GM18502 (cell line): ENCODE measurements at regions not wholly inside any gene's neighbourhood (a gene's known extent, or its start where the extent isn't known, plus 50 kb on each side); places are given as distances from the start of the nearest gene placed in this dataset.

Experiments
- ATAC-seq: cut with Tn5 transposase; IDR thresholded peaks from one replicate; pipeline ENCODE4 v1.9.1; 2021; ENCODE audit warnings: mild to moderate bottlenecking; ENCODE audit not compliant: unreplicated experiment, poor library complexity

DNA sequence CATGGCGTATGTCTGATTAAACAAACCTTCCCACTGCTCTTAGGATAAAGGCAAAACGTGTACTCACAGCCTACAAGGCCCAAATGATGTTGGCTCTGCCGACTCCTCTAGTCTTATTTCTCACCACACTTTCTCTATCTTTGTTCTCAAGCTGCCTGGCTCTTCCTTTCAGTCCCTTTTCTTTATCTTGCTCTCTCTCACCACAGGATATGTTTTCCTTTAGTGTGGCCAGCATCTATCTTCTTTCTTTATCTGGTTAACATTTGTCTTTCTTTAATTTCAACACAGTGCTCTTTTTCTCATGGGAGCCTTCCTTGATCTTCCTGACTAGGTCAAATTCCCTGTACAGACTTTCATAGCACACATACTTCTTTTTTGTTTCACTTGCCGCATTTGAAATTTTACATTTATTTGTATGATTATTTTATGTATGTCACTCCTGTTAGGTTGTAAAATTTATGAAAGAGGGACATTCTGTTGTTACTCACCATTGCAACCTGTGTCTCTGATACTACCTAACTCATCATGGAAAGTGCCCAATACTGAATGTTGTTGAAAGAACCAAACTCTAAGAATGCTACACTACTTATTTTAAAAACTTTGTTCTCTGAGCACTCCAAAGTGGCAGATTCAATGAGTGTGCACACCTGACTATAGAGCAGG, 328.9 kb upstream of the CBLB start:
- ATAC-seq, result no peak

DNA sequence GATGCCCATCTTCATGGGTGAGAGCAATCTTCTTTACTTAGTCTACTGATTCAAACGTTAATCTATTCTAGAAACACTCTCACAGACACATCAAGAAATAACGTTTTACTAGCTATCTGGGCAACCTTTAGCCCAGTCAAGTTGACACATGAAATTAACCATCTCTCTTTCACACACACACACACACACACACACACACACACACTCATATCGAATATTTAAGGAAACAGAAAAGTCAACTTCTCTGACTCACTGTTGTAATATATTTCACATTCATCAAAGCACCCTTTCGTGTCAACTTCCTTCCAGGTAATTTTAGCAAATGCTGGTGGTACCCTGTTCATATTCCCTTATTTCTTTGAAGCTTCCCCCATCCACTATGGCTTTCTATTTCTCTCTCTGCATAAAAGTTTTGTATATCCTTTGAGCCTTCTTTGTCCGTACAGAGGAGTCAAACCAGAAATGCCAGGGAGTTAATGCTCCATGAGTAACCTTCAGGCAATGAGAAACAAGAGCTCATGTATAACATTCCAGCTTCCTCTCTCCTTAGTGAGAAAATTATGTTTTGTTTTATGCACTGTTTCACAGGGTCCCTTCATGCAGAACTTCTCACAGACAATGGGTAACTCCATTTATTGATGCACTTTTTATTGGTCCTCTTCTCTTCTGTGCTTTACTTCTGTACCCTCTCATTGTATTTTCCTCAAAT, 335.5 kb upstream of the CBLB start:
- ATAC-seq, result no peak

DNA sequence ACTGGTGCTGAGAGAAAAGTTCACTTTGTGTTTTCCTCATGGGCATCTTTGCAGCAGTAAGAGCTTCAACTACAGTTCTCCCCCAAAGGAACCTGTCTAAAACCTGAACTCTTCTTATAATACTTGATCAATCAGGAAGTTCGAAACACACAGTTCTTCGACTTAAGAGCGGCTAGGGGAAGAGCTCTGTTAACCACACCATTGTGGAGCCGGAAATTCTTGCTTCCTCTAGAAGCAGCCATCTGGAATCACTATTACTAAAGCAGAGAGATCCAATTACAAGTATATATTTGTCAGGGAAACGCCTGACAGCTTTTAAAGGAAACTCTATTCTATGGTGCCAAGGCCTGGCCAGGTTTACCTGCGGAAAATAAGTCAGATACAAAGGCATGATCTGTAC, 337.3 kb upstream of the CBLB start:
- ATAC-seq, result peak; percentile 93

DNA sequence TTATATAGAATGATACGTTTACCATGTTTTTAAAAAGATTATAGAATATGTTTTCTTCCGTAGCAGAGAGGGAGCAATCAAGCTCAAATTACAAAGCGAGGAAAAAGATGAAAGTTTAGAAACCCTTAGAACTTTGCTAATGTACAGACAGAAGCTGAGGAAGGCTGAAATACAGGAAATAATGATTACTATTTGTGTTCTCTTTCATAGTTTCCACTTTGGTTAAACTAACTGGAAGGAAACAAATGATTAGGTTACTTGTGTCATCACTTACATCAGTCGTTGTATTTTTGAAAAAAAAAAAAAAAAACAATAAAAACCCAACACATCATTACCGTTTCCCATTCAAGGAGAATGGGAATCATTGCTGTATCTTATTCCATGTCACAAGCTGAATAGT, 337.8 kb upstream of the CBLB start:
- no peak for ATAC-seq

GRCh38 chr3:106208251-106208650, 339.4 kb upstream of the CBLB start:
- no peak for ATAC-seq

- ATAC-seq, result no peak
These were observed 340.2 kb upstream of the CBLB start for GRCh38 chr3:106208967-106209366.

DNA sequence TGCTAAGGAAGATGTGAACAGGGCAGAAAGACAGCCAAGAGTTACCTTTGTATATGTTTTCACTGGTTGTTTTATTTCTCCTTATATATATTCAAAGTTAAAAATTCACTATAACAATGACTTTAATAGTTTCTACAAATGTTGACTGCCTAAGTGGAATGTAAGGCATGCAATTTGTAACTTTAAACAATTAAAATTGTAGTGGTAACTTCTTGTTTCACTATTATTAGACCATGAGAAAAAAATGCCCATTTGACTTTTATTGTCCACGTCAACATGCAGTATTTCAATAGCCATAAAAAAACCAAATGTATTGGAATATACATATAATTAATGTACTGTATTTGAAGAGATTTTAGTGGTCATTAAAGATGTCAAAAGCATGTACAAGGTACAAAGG, 340.7 kb upstream of the CBLB start:
- ATAC-seq, result no peak

GRCh38 chr3:106210923-106211322, 342.1 kb upstream of the CBLB start:
- no peak for ATAC-seq

DNA sequence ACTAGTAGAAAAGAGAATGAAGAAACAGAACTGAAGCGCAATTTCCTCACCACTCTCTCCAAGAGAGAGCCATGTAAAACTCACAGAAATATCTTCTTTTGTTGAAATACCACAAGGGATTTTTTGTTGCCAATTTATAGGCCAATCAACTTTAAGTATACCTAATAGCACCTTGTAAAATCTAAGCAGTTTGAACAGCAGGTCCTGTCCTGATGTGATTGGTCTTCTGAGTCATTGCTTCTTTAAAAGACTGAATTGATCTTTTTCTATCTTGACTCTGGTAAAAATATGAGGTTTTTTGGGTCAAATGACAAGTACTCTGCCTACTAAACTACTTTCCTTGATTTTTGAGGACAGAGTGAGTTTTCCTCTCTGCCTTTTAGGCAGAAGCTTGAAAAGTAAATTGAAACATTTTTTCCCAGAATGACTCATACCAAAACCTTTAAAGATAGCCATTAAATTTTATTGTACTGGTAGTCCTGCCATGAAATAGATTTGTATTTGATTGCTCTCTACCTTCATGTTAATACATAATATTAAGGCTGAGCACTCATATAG, 343.9 kb upstream of the CBLB start:
- no peak for ATAC-seq

DNA sequence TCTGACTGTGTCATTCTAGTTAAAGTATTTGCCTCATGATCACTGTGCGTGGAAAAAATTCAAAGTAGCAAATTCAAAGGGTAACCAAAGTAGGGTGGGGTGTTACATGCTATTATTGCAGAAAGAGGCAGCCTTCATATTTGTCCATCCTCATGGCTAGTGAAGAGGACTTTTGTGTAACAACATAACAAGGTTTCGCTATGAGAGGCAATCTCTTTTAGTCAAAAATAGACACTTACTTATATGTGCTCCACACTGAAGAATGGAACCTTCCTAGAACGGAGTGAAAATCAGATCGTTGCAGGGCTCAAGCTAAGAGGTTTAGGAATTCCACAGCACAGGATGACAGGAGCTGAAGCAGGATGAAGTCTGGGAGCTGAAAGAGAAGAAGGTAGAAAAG, 345.1 kb upstream of the CBLB start:
- no peak for ATAC-seq

GRCh38 chr3:106214641-106215040, 345.8 kb upstream of the CBLB start:
- ATAC-seq, result no peak

- no peak for ATAC-seq
These were observed 346.2 kb upstream of the CBLB start for GRCh38 chr3:106215047-106215446.

- ATAC-seq, result no peak
These were observed 348.9 kb upstream of the CBLB start for GRCh38 chr3:106217745-106218144.

GRCh38 chr3:106227068-106227467, 358.3 kb upstream of the CBLB start:
- ATAC-seq, result no peak

DNA sequence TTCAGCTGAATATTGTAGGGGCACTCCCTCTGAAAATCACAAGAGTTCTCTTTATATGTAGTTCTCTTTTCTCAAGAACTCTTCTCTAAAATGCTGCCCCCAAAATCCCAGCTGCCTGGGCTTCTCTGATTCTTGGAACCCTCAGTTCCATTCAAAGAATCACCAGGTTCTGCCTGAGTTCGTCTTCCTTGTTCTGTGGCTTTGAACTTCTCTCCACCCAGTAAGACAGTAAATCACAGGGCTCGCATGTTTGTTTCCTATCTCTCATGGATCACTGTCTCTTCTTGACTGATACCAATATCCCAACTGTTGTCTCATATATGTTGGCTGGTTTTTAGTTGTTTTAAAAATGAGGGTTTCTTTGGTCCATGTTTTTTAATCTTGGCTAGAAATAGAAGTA, 359.5 kb upstream of the CBLB start:
- ATAC-seq, result no peak

- no peak for ATAC-seq
These were observed 360.9 kb upstream of the CBLB start for GRCh38 chr3:106229495-106230278.

DNA sequence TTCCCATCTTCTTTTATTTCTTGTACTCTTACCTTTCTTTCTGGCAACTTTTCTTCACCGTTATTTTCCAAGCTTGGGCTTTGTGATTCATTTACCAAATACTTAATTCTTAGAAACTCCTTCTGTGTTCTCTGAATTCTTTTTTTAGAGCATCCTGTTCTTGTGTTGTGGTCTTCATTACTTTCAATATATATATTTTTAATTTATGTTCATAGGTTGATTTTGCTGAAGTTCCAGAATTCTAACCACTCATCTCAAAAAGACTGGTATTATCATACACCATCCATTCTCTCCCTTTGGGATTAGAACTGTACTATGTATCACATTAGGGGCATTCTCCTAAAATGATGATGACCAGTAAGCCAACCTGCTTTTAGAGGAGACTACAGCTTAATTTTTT, 362.3 kb upstream of the CBLB start:
- ATAC-seq, result no peak

- ATAC-seq, result no peak
These were observed 364.1 kb upstream of the CBLB start for GRCh38 chr3:106232956-106233355.

- no peak for ATAC-seq
These were observed 370.4 kb upstream of the CBLB start for GRCh38 chr3:106239195-106239697.

GRCh38 chr3:106241593-106241992, 372.8 kb upstream of the CBLB start:
- no peak for ATAC-seq

DNA sequence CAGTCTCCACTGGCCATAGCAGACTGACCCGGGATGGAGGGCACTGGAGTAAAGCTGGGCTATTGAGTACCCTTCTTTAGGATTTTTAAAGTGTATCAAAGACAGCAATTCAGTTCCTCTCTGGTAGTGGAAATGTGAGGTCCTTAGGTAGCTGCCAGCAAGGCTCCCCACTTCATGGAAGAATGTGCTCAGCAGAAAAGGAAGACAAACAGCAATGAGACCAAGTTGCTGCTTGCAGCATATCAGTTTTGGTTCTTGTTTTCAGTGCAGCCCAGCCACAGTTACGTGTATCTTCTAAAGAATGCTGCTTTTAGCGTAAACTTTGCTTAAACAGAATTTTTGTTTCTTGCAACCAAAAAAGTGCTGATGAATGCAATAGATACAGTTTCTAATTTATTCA, 374.0 kb upstream of the CBLB start:
- peak; percentile 56 for ATAC-seq
